DMS153 treated with DMSO at 0.1 percent for 48 hours (cell line): ENCODE measurements at regions not wholly inside any gene's neighbourhood (a gene's known extent, or its start where the extent isn't known, plus 50 kb on each side); places are given as distances from the start of the nearest gene placed in this dataset.

ENCODE experiments used
- DNase-seq: peaks from one replicate; lab custom pipeline; 2025; ENCODE audit not compliant: unreplicated experiment; lab: John Stamatoyannopoulos, UW

- DNase-seq, result no peak
These were observed 142.9 kb downstream of the OLFM1 start for GRCh38 chr9:135230386-135230765.

- DNase-seq, result no peak
These were observed 143.5 kb downstream of the OLFM1 start for GRCh38 chr9:135230817-135231520.

- no peak for DNase-seq
These were observed 151.8 kb downstream of the OLFM1 start for GRCh38 chr9:135239100-135239768.

GRCh38 chr9:135239769-135240141, 152.3 kb downstream of the OLFM1 start:
- no peak for DNase-seq

- DNase-seq, result no peak
These were observed 152.8 kb downstream of the OLFM1 start for GRCh38 chr9:135240222-135240621.

GRCh38 chr9:135240871-135241311, 153.4 kb downstream of the OLFM1 start:
- DNase-seq, result no peak

- no peak for DNase-seq
These were observed 154.0 kb downstream of the OLFM1 start for GRCh38 chr9:135241381-135242048.

- no peak for DNase-seq
These were observed 154.6 kb downstream of the OLFM1 start for GRCh38 chr9:135242049-135242396.

- DNase-seq, result no peak
These were observed 154.9 kb downstream of the OLFM1 start for GRCh38 chr9:135242406-135242805.

GRCh38 chr9:135243201-135244190, 156.0 kb downstream of the OLFM1 start:
- no peak for DNase-seq

- no peak for DNase-seq
These were observed 157.1 kb downstream of the OLFM1 start for GRCh38 chr9:135244271-135245221.

GRCh38 chr9:135245482-135246247, 158.2 kb downstream of the OLFM1 start:
- DNase-seq, result no peak

- DNase-seq, result no peak
These were observed 159.1 kb downstream of the OLFM1 start for GRCh38 chr9:135246248-135247205.

GRCh38 chr9:135247227-135247930, 159.9 kb downstream of the OLFM1 start:
- no peak for DNase-seq

- DNase-seq, result no peak
These were observed 160.6 kb downstream of the OLFM1 start for GRCh38 chr9:135248111-135248510.

GRCh38 chr9:135248721-135249120, 161.3 kb downstream of the OLFM1 start:
- no peak for DNase-seq

GRCh38 chr9:135249191-135249590, 161.7 kb downstream of the OLFM1 start:
- DNase-seq, result no peak
